COLO668 (cell line): ENCODE measurements at regions not wholly inside any gene's neighbourhood (a gene's known extent, or its start where the extent isn't known, plus 50 kb on each side); places are given as distances from the start of the nearest gene placed in this dataset.
"Not testable (repeated sequence)": the region's sequence is repeated elsewhere in the genome, so short reads cannot be mapped to it uniquely, and the experiment has no call there.

ENCODE experiments used
- DNase-seq: peaks from one replicate; lab custom pipeline; 2025; ENCODE audit not compliant: unreplicated experiment; lab: John Stamatoyannopoulos, UW

GRCh38 chr4:159780196-159780922 is 677.5 kb downstream of the RAPGEF2 start:
- DNase-seq, result no peak

GRCh38 chr4:159787901-159788300 is 685.0 kb downstream of the RAPGEF2 start:
- no peak for DNase-seq

- DNase-seq, result no peak
Observed at GRCh38 chr4:159791334-159791733, 688.5 kb downstream of the RAPGEF2 start.

GRCh38 chr4:159804592-159804991 is 701.7 kb downstream of the RAPGEF2 start:
- peak; percentile 14 for DNase-seq

- no peak for DNase-seq
Observed at GRCh38 chr4:159823743-159824142, 720.9 kb downstream of the RAPGEF2 start.

GRCh38 chr4:159828687-159829086 is 725.8 kb downstream of the RAPGEF2 start:
- no peak for DNase-seq

GRCh38 chr4:159829184-159829583 is 726.3 kb downstream of the RAPGEF2 start:
- no peak for DNase-seq

GRCh38 chr4:159837071-159837470 is 734.2 kb downstream of the RAPGEF2 start:
- no peak for DNase-seq

- DNase-seq, result no peak
Observed at GRCh38 chr4:159855731-159856130, 752.9 kb downstream of the RAPGEF2 start.

- DNase-seq, result no peak
Observed at GRCh38 chr4:159856451-159856850, 753.6 kb downstream of the RAPGEF2 start.

- DNase-seq, result no peak
Observed at GRCh38 chr4:159859656-159860148, 756.8 kb downstream of the RAPGEF2 start.

- DNase-seq, result no peak
Observed at GRCh38 chr4:159860945-159861344, 758.1 kb downstream of the RAPGEF2 start.

GRCh38 chr4:159864337-159864736 is 761.5 kb downstream of the RAPGEF2 start:
- DNase-seq, result no peak

- DNase-seq, result no peak
Observed at GRCh38 chr4:159867673-159868072, 764.8 kb downstream of the RAPGEF2 start.

- not testable (repeated sequence) for DNase-seq
Observed at GRCh38 chr4:159868936-159869335, 766.1 kb downstream of the RAPGEF2 start.

GRCh38 chr4:159871141-159871540 is 768.3 kb downstream of the RAPGEF2 start:
- DNase-seq, result no peak

- DNase-seq, result no peak
Observed at GRCh38 chr4:159881158-159881557, 778.3 kb downstream of the RAPGEF2 start.

- DNase-seq, result no peak
Observed at GRCh38 chr4:159884989-159885388, 782.1 kb downstream of the RAPGEF2 start.

- DNase-seq, result no peak
Observed at GRCh38 chr4:159899596-159899995, 796.7 kb downstream of the RAPGEF2 start.

GRCh38 chr4:159900562-159900961 is 797.7 kb downstream of the RAPGEF2 start:
- DNase-seq, result no peak

GRCh38 chr4:159902648-159903047 is 799.8 kb downstream of the RAPGEF2 start:
- no peak for DNase-seq

- no peak for DNase-seq
Observed at GRCh38 chr4:159904906-159905305, 802.0 kb downstream of the RAPGEF2 start.

GRCh38 chr4:159906051-159906450 is 803.2 kb downstream of the RAPGEF2 start:
- DNase-seq, result no peak
